Erythroblast (primary cell): ENCODE measurements at regions not wholly inside any gene's neighbourhood (a gene's known extent, or its start where the extent isn't known, plus 50 kb on each side); places are given as distances from the start of the nearest gene placed in this dataset.

Source experiments
- GATA1 ChIP-seq: IDR thresholded peaks from 2 replicates; pipeline ENCODE4 v1.6.1; 2011; ENCODE audit warnings: low read depth, mild to moderate bottlenecking, control low read depth, low read length, moderate library complexity
- POLR2A ChIP-seq: IDR thresholded peaks from 2 replicates; pipeline ENCODE4 v1.6.1; 2011; ENCODE audit warnings: mild to moderate bottlenecking, low read length

GRCh38 chr4:104905546-104905945 is 241.1 kb upstream of the TET2 start:
- TF ChIP-seq POLR2A, result no peak
- no peak for TF ChIP-seq GATA1
